Trophoblast cell (in vitro differentiated cells and primary cell): ENCODE measurements at regions not wholly inside any gene's neighbourhood (a gene's known extent, or its start where the extent isn't known, plus 50 kb on each side); places are given as distances from the start of the nearest gene placed in this dataset.

Source experiments
- DNase-seq, 2 donors: peaks; one replicate each; pipeline ENCODE4 v3.0.0-alpha.2; 2016
- H2AFZ ChIP-seq: 2 replicates; pipeline ENCODE4 v1.6.1; 2013; ENCODE audit warnings: low read length, moderate library complexity, mild to moderate bottlenecking; ENCODE audit not compliant: insufficient read depth, poor library complexity
- H2AK5ac ChIP-seq: 2 replicates; pipeline ENCODE4 v1.6.1; 2013; ENCODE audit warnings: mild to moderate bottlenecking, low read length
- H2BK120ac ChIP-seq: 2 replicates; pipeline ENCODE4 v1.6.1; 2013; ENCODE audit warnings: low read length, mild to moderate bottlenecking, moderate library complexity; ENCODE audit not compliant: insufficient read depth, poor library complexity
- H2BK12ac ChIP-seq: 2 replicates; pipeline ENCODE4 v1.6.1; 2013; ENCODE audit warnings: mild to moderate bottlenecking, low read length, moderate library complexity
- H2BK5ac ChIP-seq: 2 replicates; pipeline ENCODE4 v1.6.1; 2013; ENCODE audit warnings: low read length, low read depth, moderate library complexity, mild to moderate bottlenecking; ENCODE audit not compliant: poor library complexity
- H3K14ac ChIP-seq: 2 replicates; pipeline ENCODE4 v1.6.1; 2013; ENCODE audit warnings: mild to moderate bottlenecking, low read length
- H3K18ac ChIP-seq: 2 replicates; pipeline ENCODE4 v1.6.1; 2013; ENCODE audit warnings: mild to moderate bottlenecking, low read length
- H3K23ac ChIP-seq: 2 replicates; pipeline ENCODE4 v1.6.1; 2013; ENCODE audit warnings: low read length
- H3K27ac ChIP-seq: 2 replicates; pipeline ENCODE4 v1.5.1; 2013; ENCODE audit warnings: low read depth, mild to moderate bottlenecking, inconsistent platforms, low read length, moderate library complexity
- H3K27me3 ChIP-seq: 2 replicates; pipeline ENCODE4 v1.6.1; 2013; ENCODE audit warnings: inconsistent platforms, mild to moderate bottlenecking, low read length, moderate library complexity; ENCODE audit not compliant: insufficient read depth
- H3K36me3 ChIP-seq, 2 experiments: 1 replicate in 1 of 2; 2 replicates in 1 of 2; pipeline ENCODE4 v1.6.1; 2013; ENCODE audit warnings: low read length in 2 of 2, mild to moderate bottlenecking in 2 of 2, moderate library complexity in 1 of 2; ENCODE audit not compliant: insufficient read depth in 2 of 2, control insufficient read depth in 1 of 2
- H3K4ac ChIP-seq: 2 replicates; pipeline ENCODE4 v1.6.1; 2013; ENCODE audit warnings: low read depth, mild to moderate bottlenecking, low read length, moderate library complexity
- H3K4me1 ChIP-seq, 2 experiments: 1 replicate in 1 of 2; 2 replicates in 1 of 2; pipeline ENCODE4 v1.6.1; 2013; ENCODE audit warnings: low read length in 2 of 2, mild to moderate bottlenecking in 2 of 2, moderate library complexity in 1 of 2; ENCODE audit not compliant: insufficient read depth in 2 of 2, control insufficient read depth in 1 of 2
- H3K4me2 ChIP-seq: 2 replicates; pipeline ENCODE4 v1.6.1; 2013; ENCODE audit warnings: inconsistent platforms, mild to moderate bottlenecking, low read length, moderate library complexity
- H3K4me3 ChIP-seq: 2 replicates; pipeline ENCODE4 v1.5.1; 2013; ENCODE audit warnings: mild to moderate bottlenecking, low read depth, low read length, inconsistent platforms
- H3K79me1 ChIP-seq: one replicate; pipeline ENCODE4 v1.6.1; 2013; ENCODE audit warnings: low read length
- H3K79me2 ChIP-seq: 2 replicates; pipeline ENCODE4 v1.6.1; 2013; ENCODE audit warnings: low read length, mild to moderate bottlenecking; ENCODE audit not compliant: control insufficient read depth, insufficient read depth, poor library complexity
- H3K9ac ChIP-seq: 2 replicates; pipeline ENCODE4 v1.6.1; 2013; ENCODE audit warnings: mild to moderate bottlenecking, low read length
- H3K9me3 ChIP-seq: 2 replicates; pipeline ENCODE4 v1.6.1; 2013; ENCODE audit warnings: low read depth, mild to moderate bottlenecking, control low read depth, inconsistent platforms, low read length; ENCODE audit not compliant: insufficient read depth
- H4K12ac ChIP-seq: 2 replicates; pipeline ENCODE4 v1.6.1; 2013; ENCODE audit warnings: low read depth, mild to moderate bottlenecking, low read length, moderate library complexity
- H4K8ac ChIP-seq: 2 replicates; pipeline ENCODE4 v1.6.1; 2013; ENCODE audit warnings: low read depth, mild to moderate bottlenecking, low read length, moderate library complexity
- H4K91ac ChIP-seq: one replicate; pipeline ENCODE4 v1.6.1; 2013; ENCODE audit warnings: low read depth, mild to moderate bottlenecking, low read length, moderate library complexity
- WGBS: extraction: QIAGEN DNeasy Blood & Tissue Kit; methylation state at CpG from one replicate; pipeline ENCODE4 v1.1.7; 2013; ENCODE audit warnings: missing lambda C conversion rate; ENCODE audit not compliant: insufficient read length, insufficient coverage; ENCODE audit errors: extremely low coverage; 5-methylcytosine and 5-hydroxymethylcytosine counted together

GRCh38 chr3:105253225-105253624 is 113.5 kb upstream of the ALCAM start:
- no peak overlapping the region for H4K91ac ChIP-seq
- no peak overlapping the region for H3K4ac ChIP-seq
- no peak overlapping the region for H2BK5ac ChIP-seq
- H3K14ac ChIP-seq = no peak overlapping the region
- no peak overlapping the region for H2AK5ac ChIP-seq
- no peak overlapping the region for H3K23ac ChIP-seq
- H3K27me3 ChIP-seq = no peaks in the 10 kb centered on the region
- no peaks in the 10 kb centered on the region for H3K4me1 ChIP-seq
- H3K4me3 ChIP-seq = no peak overlapping the region
- H3K4me2 ChIP-seq = no peak overlapping the region
- no peak overlapping the region for H2BK12ac ChIP-seq
- H3K18ac ChIP-seq = no peak overlapping the region
- H3K9me3 ChIP-seq = no peaks in the 10 kb centered on the region
- H2BK120ac ChIP-seq = no peak overlapping the region
- peaks cover 0 to 1% of the 10 kb centered on the region in 2 experiments for H3K36me3 ChIP-seq
- H3K79me1 ChIP-seq = no peaks in the 10 kb centered on the region
- H3K79me2 ChIP-seq = no peaks in the 10 kb centered on the region
- H4K12ac ChIP-seq = no peak overlapping the region
- no CpG with 5 or more reads among the region's 3 CpGs for WGBS
- no peak overlapping the region for H4K8ac ChIP-seq
- H3K27ac ChIP-seq = no peak overlapping the region
- H2AFZ ChIP-seq = no peak overlapping the region
- no peak overlapping the region for H3K9ac ChIP-seq
- no peak for DNase-seq

- H3K79me2 ChIP-seq = no peaks in the 10 kb centered on the region
These were observed 112.6 kb upstream of the ALCAM start for GRCh38 chr3:105254154-105254553.

GRCh38 chr3:105255350-105255749 is 111.4 kb upstream of the ALCAM start:
- Histone ChIP-seq H3K79me2 (no peaks in the 10 kb centered on the region), H2BK12ac (no peak overlapping the region), H3K36me3 (peaks cover 0 to 1% of the 10 kb centered on the region in 2 experiments), H4K12ac (no peak overlapping the region), H3K27ac (no peak overlapping the region), H2BK5ac (no peak overlapping the region), H3K4me3 (no peak overlapping the region), H3K23ac (no peak overlapping the region), H4K8ac (no peak overlapping the region), H4K91ac (no peak overlapping the region), H2BK120ac (no peak overlapping the region), H3K9me3 (no peaks in the 10 kb centered on the region), H3K18ac (no peak overlapping the region), H3K14ac (no peak overlapping the region), H2AK5ac (no peak overlapping the region), H3K4me1 (no peaks in the 10 kb centered on the region), H3K9ac (no peak overlapping the region), H3K4me2 (no peak overlapping the region), H3K4ac (no peak overlapping the region), H3K27me3 (no peaks in the 10 kb centered on the region), H2AFZ (no peak overlapping the region), H3K79me1 (no peaks in the 10 kb centered on the region)
- no CpG with 5 or more reads among the region's 2 CpGs for WGBS
- no peak for DNase-seq

More at GRCh38 chr3:105254154-105254553, 112.6 kb upstream of the ALCAM start:
- H3K27me3 ChIP-seq = no peaks in the 10 kb centered on the region
- no peaks in the 10 kb centered on the region for H3K4me1 ChIP-seq
- WGBS = no CpG with 5 or more reads among the region's 2 CpGs
- H3K79me1 ChIP-seq = no peaks in the 10 kb centered on the region
- no peak for DNase-seq
- H3K18ac ChIP-seq = no peak overlapping the region
- no peak overlapping the region for H4K12ac ChIP-seq
- H3K4me2 ChIP-seq = no peak overlapping the region
- no peak overlapping the region for H2AK5ac ChIP-seq
- no peak overlapping the region for H3K4me3 ChIP-seq
- no peak overlapping the region for H2BK120ac ChIP-seq
- H3K14ac ChIP-seq = no peak overlapping the region
- no peak overlapping the region for H3K4ac ChIP-seq
- no peak overlapping the region for H2AFZ ChIP-seq
- no peak overlapping the region for H4K91ac ChIP-seq
- no peak overlapping the region for H2BK12ac ChIP-seq
- H3K27ac ChIP-seq = no peak overlapping the region
- no peak overlapping the region for H4K8ac ChIP-seq
- no peaks in the 10 kb centered on the region for H3K9me3 ChIP-seq
- H3K23ac ChIP-seq = no peak overlapping the region
- no peak overlapping the region for H3K9ac ChIP-seq
- peaks cover 0 to 1% of the 10 kb centered on the region in 2 experiments for H3K36me3 ChIP-seq
- H2BK5ac ChIP-seq = no peak overlapping the region

GRCh38 chr3:105259496-105259895 is 107.2 kb upstream of the ALCAM start:
- Histone ChIP-seq H3K4ac (no peak overlapping the region), H3K23ac (no peak overlapping the region), H3K18ac (no peak overlapping the region), H3K27me3 (no peaks in the 10 kb centered on the region), H3K9ac (no peak overlapping the region), H3K9me3 (no peaks in the 10 kb centered on the region), H4K8ac (no peak overlapping the region), H2AK5ac (no peak overlapping the region), H4K12ac (no peak overlapping the region), H2BK12ac (no peak overlapping the region), H2BK120ac (no peak overlapping the region), H2BK5ac (no peak overlapping the region), H3K4me3 (no peak overlapping the region), H3K14ac (no peak overlapping the region), H2AFZ (no peak overlapping the region), H3K79me1 (no peaks in the 10 kb centered on the region), H3K27ac (no peak overlapping the region), H3K79me2 (no peaks in the 10 kb centered on the region), H4K91ac (no peak overlapping the region), H3K4me2 (no peak overlapping the region), H3K4me1 (no peaks in the 10 kb centered on the region), H3K36me3 (no peaks in the 10 kb centered on the region)
- no CpG with 5 or more reads among the region's 2 CpGs for WGBS
- no peak for DNase-seq
